Adrenal gland (tissue), 9 donors: ENCODE measurements at regions not wholly inside any gene's neighbourhood (a gene's known extent, or its start where the extent isn't known, plus 50 kb on each side); places are given as distances from the start of the nearest gene placed in this dataset.

Experiments used
- DNase-seq, 7 donors: peaks; one replicate each; pipeline ENCODE4 v3.0.0-alpha.2; 2019 to 2020
- H3K27ac ChIP-seq, 5 donors: fragments of 200-600 bp; sonication (generic) in 4 of 5; 1 replicate in 3 of 5; 2 replicates in 2 of 5; pipeline versions ENCODE4 v1.5.1 to v1.8.0; 2016 to 2020; ENCODE audit warnings: mild to moderate bottlenecking in 1 of 5
- H3K27me3 ChIP-seq: fragments of 200-600 bp; 2 replicates; pipeline ENCODE4 v1.8.0; 2021
- H3K36me3 ChIP-seq, 2 donors: fragments of 200-600 bp; replicated peaks in 1 of 2; 1 replicate in 1 of 2; 2 replicates in 1 of 2; pipeline versions ENCODE4 v1.5.1 to v1.8.0; 2018 to 2022
- H3K4me1 ChIP-seq, 2 donors: fragments of 200-600 bp; replicated peaks in 1 of 2; 1 replicate in 1 of 2; 2 replicates in 1 of 2; pipeline versions ENCODE4 v1.5.1 to v1.8.0; 2018 to 2021
- H3K4me3 ChIP-seq, 4 donors: fragments of 200-600 bp; sonication (generic) in 3 of 4; one replicate each; pipeline ENCODE4 v1.5.1; 2016 to 2018
- H3K9me3 ChIP-seq, 3 donors: fragments of 200-600 bp; sonication (generic) in 1 of 3; replicated peaks in 1 of 3; 1 replicate in 2 of 3; 2 replicates in 1 of 3; pipeline versions ENCODE4 v1.5.1 to v1.8.0; 2016 to 2021
- CTCF ChIP-seq, 6 experiments: fragments of 450-650 bp in 4 of 6; fragments of 200-600 bp in 2 of 6; sonication (generic) in 1 of 6; IDR thresholded peaks; 1 replicate in 5 of 6; 2 replicates in 1 of 6; pipeline versions ENCODE4 v1.5.1 to v1.8.0; 2016 to 2021; ENCODE audit warnings: antibody characterized with exemption in 6 of 6, mild to moderate bottlenecking in 2 of 6, moderate library complexity in 1 of 6
- POLR2A ChIP-seq, 2 donors: fragments of 450-650 bp; IDR thresholded peaks; one replicate each; pipeline ENCODE4 v1.6.1; 2017; ENCODE audit warnings: antibody characterized with exemption in 2 of 2, mild to moderate bottlenecking in 2 of 2, moderate library complexity in 1 of 2
- WGBS, 4 donors: extraction: QIAGEN DNeasy Blood & Tissue Kit in 2 of 4; methylation state at CpG; one replicate each; pipeline versions ENCODE4 v1.1.5 to v1.1.7; 2013 to 2017; 5-methylcytosine and 5-hydroxymethylcytosine counted together
- intact Hi-C, 2 donors: fragments of 100-400 bp; cut with DNase I; formaldehyde crosslinking; loops; one replicate each; pipeline versions ENCODE4 v1.14.1 to v1.15.0; 2022 to 2023
- donor health status: healthy with polysubstance abuse.
- donor health status: Bipolar disorder and iron deficiency.
- donor health status: DM: yes; HTN: yes; CAD: no.
- donor health status: DM: no; HTN: no; CAD: no.
- donor health status: DM: no; HTN: no; CAD: no.

DNA sequence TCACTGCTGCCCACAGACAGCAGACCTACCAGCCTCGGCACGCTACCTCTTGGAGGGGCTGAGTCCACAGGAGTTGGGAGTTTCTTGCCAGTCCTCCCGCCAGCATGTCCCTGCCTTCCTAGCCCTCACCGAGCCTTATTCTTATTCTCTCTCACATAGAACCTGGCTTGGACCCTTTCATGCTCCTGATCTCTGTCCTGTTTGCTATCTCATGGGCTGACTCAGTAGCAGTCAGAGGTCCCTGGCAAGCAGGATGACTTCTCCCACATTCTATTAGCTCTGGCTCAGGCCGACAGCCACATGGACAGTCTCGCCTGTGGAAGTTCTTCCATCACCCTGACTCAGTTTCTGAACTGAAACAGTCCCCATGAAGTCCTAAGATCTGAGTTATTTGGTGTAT lies 79.5 kb upstream of the ADRA1D start:
- 73 to 96% (median 85%) methylated on average over 6 of the region's 6 CpGs for WGBS, 4 donors
- Histone ChIP-seq H3K27me3 (no peaks in the 10 kb centered on the region), H3K27ac (no peak overlapping the region), H3K36me3 (no peaks in the 10 kb centered on the region), H3K4me1 (no peaks in the 10 kb centered on the region), H3K9me3 (no peaks in the 10 kb centered on the region), H3K4me3 (no peak overlapping the region)
- TF ChIP-seq CTCF (IDR thresholded peaks at IDR 0.05) (no peak), POLR2A (IDR thresholded peaks at IDR 0.05) (no peak)
- intact Hi-C loops: no loop called here
- DNase-seq: no peak

GRCh38 chr20:4327956-4328355 lies 78.9 kb upstream of the ADRA1D start:
- no peaks in the 10 kb centered on the region for H3K36me3 ChIP-seq
- no peaks in the 10 kb centered on the region for H3K4me1 ChIP-seq
- WGBS, 4 donors: 79 to 93% (median 86%) methylated on average over 3 to 4 of the region's 4 CpGs
- intact Hi-C loops: no loop called here
- TF ChIP-seq CTCF (IDR thresholded peaks at IDR 0.05): no peak
- TF ChIP-seq POLR2A (IDR thresholded peaks at IDR 0.05): no peak
- H3K27ac ChIP-seq: no peak overlapping the region
- DNase-seq: no peak
- no peaks in the 10 kb centered on the region for H3K9me3 ChIP-seq
- H3K4me3 ChIP-seq: no peak overlapping the region
- no peaks in the 10 kb centered on the region for H3K27me3 ChIP-seq

DNA sequence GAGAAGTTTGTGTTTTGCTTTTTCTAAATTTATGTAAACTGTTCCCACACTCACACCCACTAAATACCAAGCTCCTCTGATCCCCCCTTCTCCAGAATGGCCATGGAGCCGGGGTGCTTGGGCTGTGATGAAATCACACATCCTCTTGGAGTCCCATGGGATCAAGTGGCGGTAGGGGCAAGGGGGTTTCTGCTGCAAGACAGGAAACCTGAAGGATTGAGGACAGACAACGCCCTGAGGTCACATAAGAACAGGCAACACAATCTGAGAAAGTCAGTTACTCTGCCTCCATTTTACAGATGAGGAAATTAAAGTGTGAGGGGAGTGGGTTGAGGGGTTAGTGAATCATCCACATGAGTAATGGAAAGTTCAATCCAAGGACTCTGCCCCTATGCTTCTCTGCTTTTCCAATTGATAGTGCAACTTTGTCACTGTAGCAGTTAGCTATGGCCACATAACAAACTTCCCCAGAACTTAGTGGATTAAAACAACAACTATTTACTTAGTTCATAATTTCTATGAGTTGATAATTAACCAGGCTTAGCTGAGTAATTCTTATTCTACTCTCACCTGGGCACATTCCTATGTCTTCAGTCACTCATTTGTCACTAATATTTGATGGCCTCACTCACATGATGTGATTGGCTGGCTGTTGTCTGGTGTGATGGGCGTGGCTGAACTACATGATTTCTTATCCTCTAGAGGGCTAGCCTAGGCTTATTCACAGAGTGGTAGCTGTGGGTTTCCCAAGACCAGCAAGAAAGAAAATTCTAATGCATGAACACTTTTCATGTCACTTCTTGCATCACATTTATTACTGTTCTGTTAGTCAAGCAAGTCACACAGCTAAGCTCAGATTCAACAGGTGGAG lies 77.3 kb upstream of the ADRA1D start:
- peak overlapping the region in 1 of 5 donors; percentile 24 for H3K27ac ChIP-seq
- H3K36me3 ChIP-seq: no peaks in the 10 kb centered on the region
- WGBS, 4 donors: 48 to 60% (median 58%) methylated on average over 4 of the region's 4 CpGs
- no peak for TF ChIP-seq POLR2A (IDR thresholded peaks at IDR 0.05)
- no peak for TF ChIP-seq CTCF (IDR thresholded peaks at IDR 0.05)
- H3K4me1 ChIP-seq: no peaks in the 10 kb centered on the region
- intact Hi-C loops: no loop called here
- H3K27me3 ChIP-seq: no peaks in the 10 kb centered on the region
- no peaks in the 10 kb centered on the region for H3K9me3 ChIP-seq
- no peak overlapping the region for H3K4me3 ChIP-seq
- DNase-seq: no peak

DNA sequence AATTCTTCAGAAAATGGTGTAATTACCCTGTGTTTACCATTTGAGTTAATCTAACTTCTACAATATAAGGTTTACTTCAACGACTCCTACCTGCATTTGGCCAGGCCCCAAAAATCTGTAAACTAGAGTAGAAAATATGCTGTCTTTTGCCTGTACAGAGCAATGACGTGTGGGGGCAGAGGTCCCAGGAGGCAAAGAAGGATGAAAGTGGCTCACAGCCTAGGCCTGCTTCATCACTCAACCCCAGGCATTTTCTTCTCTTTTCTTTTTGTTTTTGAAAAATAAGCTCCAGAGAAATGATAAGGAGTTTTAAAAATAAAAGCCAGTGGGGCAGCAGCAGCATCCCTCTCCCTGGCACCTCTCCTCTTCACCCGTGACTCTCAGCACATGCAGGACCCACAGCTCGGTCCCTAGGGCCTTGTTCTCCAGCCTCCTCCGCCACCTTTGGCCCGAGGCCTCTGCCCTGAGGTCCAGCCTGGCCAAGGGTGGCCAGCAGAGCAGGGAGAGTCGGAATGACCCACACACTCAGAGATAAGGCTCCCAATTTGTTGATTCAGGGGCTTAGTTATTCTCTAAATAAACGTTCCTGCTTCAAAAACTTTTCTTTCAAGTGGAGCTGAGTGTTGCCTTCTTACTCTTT lies 76.6 kb upstream of the ADRA1D start:
- TF ChIP-seq POLR2A (IDR thresholded peaks at IDR 0.05) (no peak), CTCF (IDR thresholded peaks at IDR 0.05) (no peak)
- no peak overlapping the region for H3K27ac ChIP-seq

More for the DNA sequence above, 76.6 kb upstream of the ADRA1D start:
- WGBS, 4 donors: 46 to 55% (median 50%) methylated on average over 8 of the region's 8 CpGs
- H3K4me3 ChIP-seq: no peak overlapping the region
- H3K4me1 ChIP-seq: no peaks in the 10 kb centered on the region
- no peaks in the 10 kb centered on the region for H3K9me3 ChIP-seq
- no peaks in the 10 kb centered on the region for H3K36me3 ChIP-seq
- peak in 2 of 7 donors; percentile 14 to 21 for DNase-seq
- intact Hi-C loops: no loop called here
- no peaks in the 10 kb centered on the region for H3K27me3 ChIP-seq
